HL-60 (cell line): ENCODE measurements at regions not wholly inside any gene's neighbourhood (a gene's known extent, or its start where the extent isn't known, plus 50 kb on each side); places are given as distances from the start of the nearest gene placed in this dataset.

Experiments
- CTCF ChIP-seq: IDR thresholded peaks from one replicate; pipeline ENCODE4 v1.5.1; 2011; ENCODE audit warnings: low read length, control low read depth, inconsistent platforms; ENCODE audit not compliant: insufficient read depth
- POLR2AphosphoS5 ChIP-seq: IDR thresholded peaks from 2 replicates; pipeline ENCODE4 v1.6.1; 2012; ENCODE audit warnings: low read depth

DNA sequence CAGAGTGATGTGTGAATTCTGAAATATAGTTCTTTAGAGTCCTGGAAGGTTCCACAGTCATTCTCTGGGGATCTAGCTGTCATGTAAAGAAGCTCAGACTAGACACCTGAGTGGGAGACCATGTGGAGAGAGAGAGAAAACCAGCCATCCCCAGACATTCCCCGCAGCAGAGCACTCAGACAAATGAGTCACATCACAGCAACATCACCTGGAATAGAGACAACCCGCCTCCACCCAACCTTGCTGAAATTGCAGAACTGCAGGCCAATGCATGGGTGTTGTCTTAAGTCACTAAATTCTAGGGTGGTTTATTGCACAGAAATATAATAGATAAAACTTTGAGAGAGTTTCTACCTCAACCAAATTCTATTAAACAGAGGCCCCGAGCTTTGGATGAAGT is 392.0 kb upstream of the DYNLRB2 start:
- TF ChIP-seq POLR2AphosphoS5 (no peak), CTCF (no peak)
